Spinal cord (tissue), 9 donors: ENCODE measurements at regions not wholly inside any gene's neighbourhood (a gene's known extent, or its start where the extent isn't known, plus 50 kb on each side); places are given as distances from the start of the nearest gene placed in this dataset.
A peak's percentile ranks its signal among the peaks of the same experiment; 100 is the strongest.

ENCODE experiments used
- DNase-seq, 6 donors: peaks; one replicate each; pipeline versions ENCODE4 v3.0.0 to v3.0.0-alpha.2; 2013 to 2015; ENCODE audit warnings: low spot score in 6 of 6, low read depth in 4 of 6
- H3K27ac ChIP-seq: one replicate; pipeline ENCODE4 v1.5.1; 2013; ENCODE audit warnings: low read depth, low read length, control low read depth
- H3K27me3 ChIP-seq: one replicate; pipeline ENCODE4 v1.6.1; 2013; ENCODE audit warnings: low read length; ENCODE audit not compliant: control insufficient read depth, insufficient read depth
- H3K36me3 ChIP-seq: one replicate; pipeline ENCODE4 v1.6.1; 2013; ENCODE audit warnings: low read length; ENCODE audit not compliant: control insufficient read depth, insufficient read depth
- H3K4me1 ChIP-seq: one replicate; pipeline ENCODE4 v1.6.1; 2013; ENCODE audit warnings: low read length; ENCODE audit not compliant: control insufficient read depth, insufficient read depth
- H3K4me3 ChIP-seq: one replicate; pipeline ENCODE4 v1.5.1; 2013; ENCODE audit warnings: low read depth, low read length, control low read depth
- H3K9me3 ChIP-seq: one replicate; pipeline ENCODE4 v1.6.1; 2013; ENCODE audit warnings: low read length; ENCODE audit not compliant: control insufficient read depth, insufficient read depth
- WGBS: methylation state at CpG from one replicate; pipeline ENCODE4 v1.1.5; 2013; ENCODE audit warnings: missing lambda C conversion rate; ENCODE audit not compliant: insufficient coverage; 5-methylcytosine and 5-hydroxymethylcytosine counted together
- donor health status: healthy.

GRCh38 chr19:30293051-30293785 is 79.0 kb upstream of the ZNF536 start:
- H3K4me3 ChIP-seq = no peak overlapping the region
- WGBS = 41% methylated on average over 7 of the region's 15 CpGs
- H3K4me1 ChIP-seq = peaks cover 5% of the 10 kb centered on the region
- no peaks in the 10 kb centered on the region for H3K9me3 ChIP-seq
- H3K36me3 ChIP-seq = no peaks in the 10 kb centered on the region
- DNase-seq = peak in 1 of 6 donors; percentile 32
- H3K27ac ChIP-seq = no peak overlapping the region
- no peaks in the 10 kb centered on the region for H3K27me3 ChIP-seq

GRCh38 chr19:30297969-30298368 is 74.2 kb upstream of the ZNF536 start:
- Histone ChIP-seq H3K4me1 (peaks cover 5% of the 10 kb centered on the region), H3K27me3 (no peaks in the 10 kb centered on the region), H3K4me3 (no peak overlapping the region), H3K36me3 (no peaks in the 10 kb centered on the region), H3K27ac (no peak overlapping the region), H3K9me3 (no peaks in the 10 kb centered on the region)
- no peak for DNase-seq
- WGBS = 94% methylated on average over 9 of the region's 9 CpGs

- 94% methylated on average over 7 of the region's 10 CpGs for WGBS
- Histone ChIP-seq H3K27me3 (no peaks in the 10 kb centered on the region), H3K27ac (no peak overlapping the region), H3K4me1 (no peaks in the 10 kb centered on the region), H3K36me3 (no peaks in the 10 kb centered on the region), H3K9me3 (no peaks in the 10 kb centered on the region), H3K4me3 (no peak overlapping the region)
- DNase-seq = no peak
Observed at GRCh38 chr19:30303131-30303654, 69.0 kb upstream of the ZNF536 start.

- Histone ChIP-seq H3K36me3 (no peaks in the 10 kb centered on the region), H3K4me1 (no peaks in the 10 kb centered on the region), H3K4me3 (no peak overlapping the region), H3K27ac (no peak overlapping the region), H3K9me3 (no peaks in the 10 kb centered on the region), H3K27me3 (no peaks in the 10 kb centered on the region)
- 67% methylated on average over 6 of the region's 6 CpGs for whole genome bisulfite sequencing
- no peak for DNase-seq
Observed at GRCh38 chr19:30304540-30304939, 67.6 kb upstream of the ZNF536 start.

- H3K27me3 ChIP-seq = no peaks in the 10 kb centered on the region
- no peaks in the 10 kb centered on the region for H3K9me3 ChIP-seq
- H3K27ac ChIP-seq = no peak overlapping the region
- H3K36me3 ChIP-seq = no peaks in the 10 kb centered on the region
- WGBS = 92% methylated on average over 5 of the region's 9 CpGs
- no peak overlapping the region for H3K4me3 ChIP-seq
- peaks cover 4% of the 10 kb centered on the region for H3K4me1 ChIP-seq
- DNase-seq = no peak
Observed at GRCh38 chr19:30305346-30306060, 66.7 kb upstream of the ZNF536 start.

GRCh38 chr19:30307191-30307974 is 64.8 kb upstream of the ZNF536 start:
- Histone ChIP-seq H3K9me3 (no peaks in the 10 kb centered on the region), H3K27ac (no peak overlapping the region), H3K36me3 (no peaks in the 10 kb centered on the region), H3K27me3 (no peaks in the 10 kb centered on the region), H3K4me1 (peaks cover 12% of the 10 kb centered on the region), H3K4me3 (no peak overlapping the region)
- peak in 1 of 6 donors; percentile 30 for DNase-seq
- 65% methylated on average over 10 of the region's 13 CpGs for WGBS

- WGBS = 62% methylated on average over 3 of the region's 6 CpGs
- peak in 1 of 6 donors; percentile 34 for DNase-seq
- no peaks in the 10 kb centered on the region for H3K9me3 ChIP-seq
- H3K27me3 ChIP-seq = no peaks in the 10 kb centered on the region
- H3K36me3 ChIP-seq = peaks cover 6% of the 10 kb centered on the region
- no peak overlapping the region for H3K4me3 ChIP-seq
- H3K27ac ChIP-seq = no peak overlapping the region
- H3K4me1 ChIP-seq = peaks cover 12% of the 10 kb centered on the region
Observed at GRCh38 chr19:30309176-30309575, 63.0 kb upstream of the ZNF536 start.

GRCh38 chr19:30309905-30310601 is 62.1 kb upstream of the ZNF536 start:
- DNase-seq = peak in 2 of 6 donors; percentile 38 to 66
- WGBS = 65% methylated on average over 4 of the region's 14 CpGs
- Histone ChIP-seq H3K4me1 (peaks cover 12% of the 10 kb centered on the region), H3K9me3 (no peaks in the 10 kb centered on the region), H3K27ac (no peak overlapping the region), H3K27me3 (no peaks in the 10 kb centered on the region), H3K4me3 (no peak overlapping the region), H3K36me3 (peaks cover 6% of the 10 kb centered on the region)
